SH-SY5Y (cell line): ENCODE measurements at regions not wholly inside any gene's neighbourhood (a gene's known extent, or its start where the extent isn't known, plus 50 kb on each side); places are given as distances from the start of the nearest gene placed in this dataset.

Experiments used
- GATA2 ChIP-seq: IDR thresholded peaks from 2 replicates; pipeline ENCODE4 v1.6.1; 2011; ENCODE audit warnings: mild to moderate bottlenecking, low read depth, low read length
- GATA3 ChIP-seq: IDR thresholded peaks from 2 replicates; pipeline ENCODE4 v1.6.1; 2011; ENCODE audit warnings: low read depth, mild to moderate bottlenecking, low read length, moderate library complexity

GRCh38 chr2:2649109-2650072 lies 318.3 kb upstream of the MYT1L start:
- no peak for TF ChIP-seq GATA2
- TF ChIP-seq GATA3, result no peak

DNA sequence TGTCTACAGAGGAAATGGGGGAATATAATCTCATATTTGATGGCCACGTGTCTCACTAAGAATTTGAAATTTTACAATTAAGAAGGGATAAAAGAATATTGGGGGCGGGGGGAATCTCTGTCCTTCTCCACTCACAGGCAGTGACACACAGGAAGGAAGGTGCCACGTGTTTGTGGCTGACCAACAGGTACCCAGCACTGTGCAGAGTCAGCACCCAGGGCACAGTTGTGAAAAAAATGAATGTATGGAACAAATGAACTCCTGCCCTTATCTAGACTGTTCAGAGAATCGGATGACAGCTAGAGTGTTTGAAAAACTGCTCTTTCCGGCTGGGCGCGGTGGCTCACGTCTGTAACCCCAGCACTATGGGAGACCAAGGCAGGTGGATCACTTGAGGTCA lies 317.0 kb upstream of the MYT1L start:
- TF ChIP-seq GATA2, result no peak
- TF ChIP-seq GATA3, result no peak

GRCh38 chr2:2647141-2647541 lies 316.1 kb upstream of the MYT1L start:
- TF ChIP-seq GATA3 (no peak), GATA2 (no peak)

- no peak for TF ChIP-seq GATA3
- TF ChIP-seq GATA2, result no peak
Observed at GRCh38 chr2:2646433-2647051, 315.5 kb upstream of the MYT1L start.

- no peak for TF ChIP-seq GATA3
Observed at GRCh38 chr2:2645162-2645855, 314.2 kb upstream of the MYT1L start.

GRCh38 chr2:2644040-2644439 lies 313.0 kb upstream of the MYT1L start:
- no peak for TF ChIP-seq GATA2
- no peak for TF ChIP-seq GATA3

DNA sequence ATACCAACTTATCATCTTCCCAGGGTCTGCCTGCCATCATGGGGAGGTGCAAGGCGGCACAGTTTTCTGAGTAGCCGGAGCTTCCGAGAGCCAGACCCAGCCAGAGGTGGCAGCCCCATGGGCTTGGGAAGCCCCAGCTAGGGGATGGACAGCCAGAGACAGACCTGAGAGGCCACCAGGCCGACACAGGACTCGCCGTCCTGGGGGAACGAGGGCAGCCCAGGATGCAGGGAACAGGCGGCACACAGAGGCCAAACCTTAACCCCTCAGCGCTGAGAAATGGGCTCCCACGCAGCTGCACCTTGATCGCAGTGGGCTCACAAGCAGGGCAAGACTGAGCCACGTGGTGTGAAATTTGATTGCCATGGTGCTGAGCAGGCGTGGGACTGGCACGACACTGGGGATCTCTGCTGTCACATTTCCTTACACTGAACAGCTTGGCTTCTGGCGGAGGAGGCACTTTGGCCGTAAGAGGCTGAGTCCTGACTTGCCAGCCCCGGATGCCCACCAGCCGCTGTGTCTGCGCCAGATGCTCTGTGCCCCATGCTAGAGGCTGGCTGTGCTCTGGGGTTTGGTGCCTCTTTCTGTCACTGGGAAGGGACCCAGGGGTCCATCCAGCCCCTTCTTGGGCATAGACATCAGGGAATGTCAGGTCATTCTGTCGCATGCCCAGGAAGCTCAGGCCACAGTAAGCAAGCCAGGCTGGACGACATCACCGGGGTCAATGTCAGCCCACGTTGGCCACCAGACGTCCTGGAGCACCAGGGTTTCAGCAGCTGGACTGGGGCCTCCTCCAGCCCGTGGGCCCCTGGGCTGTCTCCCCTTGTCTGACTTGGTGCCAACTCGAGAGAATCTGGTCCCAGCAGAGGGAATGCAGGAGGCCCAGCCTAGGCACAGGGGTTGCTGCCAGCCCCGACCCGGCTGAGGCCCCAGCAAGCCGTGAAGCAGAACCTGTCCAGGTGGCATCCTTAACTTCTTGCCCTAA lies 312.1 kb upstream of the MYT1L start:
- no peak for TF ChIP-seq GATA2
- no peak for TF ChIP-seq GATA3

- no peak for TF ChIP-seq GATA2
Observed at GRCh38 chr2:2641541-2642410, 310.7 kb upstream of the MYT1L start.

DNA sequence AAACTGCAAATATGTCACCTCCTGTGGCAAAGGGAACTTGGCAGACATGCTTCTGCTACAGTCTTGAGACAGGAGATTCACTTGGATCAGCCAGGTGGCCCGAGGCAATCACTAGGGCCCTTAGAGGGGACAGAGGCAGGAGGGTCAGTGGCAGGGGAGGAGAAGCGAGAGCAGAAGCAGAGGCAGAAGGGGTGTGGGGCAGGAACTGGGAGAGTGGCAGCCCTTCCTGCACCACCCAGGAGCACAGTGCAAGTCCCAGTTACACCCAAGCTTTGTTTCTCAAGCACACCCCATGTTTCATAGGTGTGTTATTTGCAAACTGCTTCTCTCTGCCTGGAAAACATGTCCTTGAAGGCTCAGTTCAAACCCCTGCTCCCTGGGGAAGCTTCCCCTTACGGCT lies 309.7 kb upstream of the MYT1L start:
- TF ChIP-seq GATA2 (no peak), GATA3 (no peak)

GRCh38 chr2:2640371-2640770 lies 309.3 kb upstream of the MYT1L start:
- TF ChIP-seq GATA2 (no peak), GATA3 (no peak)

GRCh38 chr2:2639251-2640139 lies 308.4 kb upstream of the MYT1L start:
- TF ChIP-seq GATA2 (no peak), GATA3 (no peak)
